Renal cortical epithelial cell (primary cell): ENCODE measurements at regions not wholly inside any gene's neighbourhood (a gene's known extent, or its start where the extent isn't known, plus 50 kb on each side); places are given as distances from the start of the nearest gene placed in this dataset.

Source experiments
- DNase-seq: peaks from one replicate; pipeline ENCODE4 v3.0.0-alpha.2; 2011; ENCODE audit warnings: low read depth

DNA sequence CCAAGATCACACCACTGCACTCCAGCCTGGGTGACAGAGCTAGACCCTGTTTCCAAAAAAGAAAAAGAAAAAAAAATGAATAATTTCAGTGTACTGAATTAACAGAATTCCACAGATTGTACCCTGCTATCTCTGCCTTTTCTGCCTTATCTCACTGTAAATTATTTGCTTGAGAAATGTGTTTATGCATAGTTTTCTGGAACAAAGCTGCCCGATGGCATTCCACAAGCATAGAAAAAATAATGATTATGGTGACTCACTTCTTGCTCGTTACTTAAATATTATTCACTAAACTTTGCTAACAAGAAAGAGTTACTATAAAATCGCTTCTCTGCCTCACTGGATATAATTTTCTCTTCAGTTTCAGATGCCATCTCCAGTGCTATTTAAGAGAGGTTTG, 88.7 kb upstream of the FAM169A start:
- peak; percentile 73 for DNase-seq

DNA sequence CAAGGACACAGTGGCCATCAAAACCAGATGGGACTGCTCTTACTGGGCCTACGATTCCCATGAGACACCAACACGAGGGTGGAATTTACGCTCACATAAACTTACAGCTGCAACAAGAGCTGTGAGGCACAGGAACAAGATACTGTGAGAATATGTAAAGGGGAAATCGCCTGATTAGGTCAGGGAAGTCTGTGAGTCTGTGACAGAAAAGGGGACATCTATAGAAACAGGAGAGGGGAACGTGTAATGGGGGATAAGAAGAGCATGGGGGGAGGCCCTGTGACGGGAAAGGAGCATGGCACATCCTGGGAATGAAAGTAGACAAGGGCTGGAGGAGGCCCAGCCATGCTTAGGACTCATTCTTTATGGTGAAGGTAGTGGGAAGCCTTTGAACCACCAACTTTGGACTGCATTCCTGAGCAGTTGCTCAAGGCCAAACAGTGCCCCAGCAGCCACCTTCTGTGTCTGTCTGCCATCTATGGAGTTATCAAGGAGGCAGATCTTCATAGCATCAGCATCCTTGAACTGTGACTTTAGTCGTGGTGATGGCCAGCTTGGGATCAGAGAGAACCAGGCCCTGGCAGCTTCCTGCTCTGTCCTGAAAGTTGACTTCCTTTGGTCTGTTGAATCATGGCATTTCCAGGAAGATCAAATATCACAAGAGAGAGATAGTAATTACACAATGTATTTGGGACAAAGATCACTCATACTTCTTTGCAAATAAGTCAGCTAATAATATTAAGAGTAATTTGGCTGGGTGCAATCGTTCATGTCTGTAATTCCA, 87.9 kb upstream of the FAM169A start:
- peak; percentile 69 for DNase-seq

DNA sequence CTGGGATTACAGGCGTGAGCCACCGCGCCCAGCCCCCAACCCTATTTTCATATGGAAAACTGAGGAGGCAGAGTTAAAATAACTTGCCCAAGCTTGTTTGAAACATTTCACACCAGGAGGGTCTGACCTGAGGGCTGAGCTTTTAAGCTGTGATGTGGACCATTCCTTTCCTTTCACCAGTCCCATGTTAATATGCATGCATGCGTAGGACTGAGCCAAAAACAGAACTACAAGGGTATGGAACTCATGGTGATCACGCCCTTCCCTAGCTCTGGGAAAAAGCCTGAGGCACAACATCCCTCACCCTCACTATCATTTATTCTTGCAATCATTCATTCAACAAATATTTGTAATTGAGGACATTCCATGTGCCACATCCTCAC, 87.4 kb upstream of the FAM169A start:
- DNase-seq = no peak

DNA sequence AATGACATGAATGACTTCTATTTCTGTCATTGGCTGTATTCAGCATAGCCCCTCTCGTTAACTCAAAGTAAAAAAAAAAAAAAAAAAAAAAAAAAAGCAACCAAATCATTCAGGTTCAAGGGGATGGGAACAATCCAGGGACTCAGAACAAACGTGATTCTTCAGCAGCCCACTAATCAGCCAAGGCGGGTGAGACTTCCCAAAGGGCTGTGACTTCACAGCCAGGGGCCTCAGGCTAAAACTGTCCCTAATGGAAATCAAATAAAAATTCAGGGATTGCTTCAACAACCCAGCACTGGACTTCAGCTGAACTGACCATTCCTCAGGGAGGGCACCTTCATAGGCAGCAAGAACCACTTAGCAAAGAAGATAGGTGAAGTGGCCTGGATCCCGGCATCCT, 86.2 kb upstream of the FAM169A start:
- DNase-seq = peak; percentile 69

DNA sequence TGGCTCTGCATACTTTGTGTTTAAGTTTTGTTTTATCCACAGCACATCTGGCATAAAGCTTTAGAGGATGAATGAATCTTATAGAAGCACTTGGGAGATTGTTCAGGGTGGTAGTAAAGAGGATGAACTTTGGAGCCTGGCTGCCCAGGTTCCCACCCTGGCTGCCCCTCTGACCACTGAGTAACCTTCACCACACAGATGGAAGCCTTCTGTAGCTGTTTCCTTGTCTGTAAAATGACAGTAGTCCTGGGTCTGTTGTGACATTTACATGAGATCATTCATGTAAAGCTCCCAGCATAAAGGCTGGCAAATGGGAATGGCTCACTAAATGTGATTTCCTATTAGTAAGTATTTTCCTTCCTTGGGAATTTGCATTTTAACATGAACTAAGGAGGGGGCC, 85.7 kb upstream of the FAM169A start:
- DNase-seq = peak; percentile 56

DNA sequence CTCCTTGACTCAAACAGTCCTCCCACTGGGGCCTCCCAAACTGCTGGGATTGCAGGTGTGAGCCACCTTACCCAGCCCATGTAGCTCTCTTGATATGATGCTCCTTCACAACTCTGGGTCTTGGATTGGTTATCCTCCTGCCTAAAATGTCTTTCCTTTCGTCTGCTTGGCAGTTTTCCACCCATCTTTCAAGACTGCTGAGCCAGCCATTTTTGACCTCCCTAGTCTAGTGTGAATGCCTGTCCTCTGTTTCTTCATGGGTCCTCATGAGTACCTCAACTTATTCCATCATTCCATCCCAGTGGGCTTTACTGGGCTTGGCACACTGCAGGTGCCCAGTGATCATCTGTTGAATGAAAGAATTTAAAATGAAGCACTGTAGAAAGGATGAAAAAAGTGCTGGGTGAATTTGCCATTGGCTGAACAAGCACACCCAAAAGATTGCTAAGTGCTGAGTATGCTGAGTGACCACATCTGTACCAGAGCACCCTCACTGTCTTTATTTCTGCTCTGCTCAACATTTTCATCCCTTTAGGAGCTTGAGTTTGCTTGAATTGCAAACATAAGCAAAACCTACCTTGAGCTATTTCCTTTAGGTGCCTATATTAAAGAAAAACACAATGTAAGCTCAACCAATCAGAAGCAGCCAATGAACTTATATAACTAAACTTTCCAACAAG, 84.8 kb upstream of the FAM169A start:
- DNase-seq = no peak

DNA sequence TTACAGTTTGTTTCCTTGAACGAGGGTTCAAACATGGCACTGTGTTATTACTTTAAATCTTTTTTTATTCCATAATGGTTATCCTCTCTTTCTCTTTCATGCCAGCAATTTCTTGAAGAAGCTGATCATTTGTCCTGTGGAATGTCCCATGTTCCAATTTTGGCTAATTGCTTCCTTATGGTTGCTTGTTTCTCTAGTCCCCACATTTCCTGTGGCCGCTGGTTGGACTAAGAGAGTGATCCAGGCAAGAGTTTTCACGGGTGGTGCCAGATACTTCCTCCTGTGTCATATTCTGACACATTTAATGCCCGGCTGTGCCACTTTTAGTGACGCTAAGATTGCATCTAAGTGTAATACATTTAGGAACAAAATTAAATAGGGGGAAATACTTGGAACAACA, 83.8 kb upstream of the FAM169A start:
- no peak for DNase-seq

DNA sequence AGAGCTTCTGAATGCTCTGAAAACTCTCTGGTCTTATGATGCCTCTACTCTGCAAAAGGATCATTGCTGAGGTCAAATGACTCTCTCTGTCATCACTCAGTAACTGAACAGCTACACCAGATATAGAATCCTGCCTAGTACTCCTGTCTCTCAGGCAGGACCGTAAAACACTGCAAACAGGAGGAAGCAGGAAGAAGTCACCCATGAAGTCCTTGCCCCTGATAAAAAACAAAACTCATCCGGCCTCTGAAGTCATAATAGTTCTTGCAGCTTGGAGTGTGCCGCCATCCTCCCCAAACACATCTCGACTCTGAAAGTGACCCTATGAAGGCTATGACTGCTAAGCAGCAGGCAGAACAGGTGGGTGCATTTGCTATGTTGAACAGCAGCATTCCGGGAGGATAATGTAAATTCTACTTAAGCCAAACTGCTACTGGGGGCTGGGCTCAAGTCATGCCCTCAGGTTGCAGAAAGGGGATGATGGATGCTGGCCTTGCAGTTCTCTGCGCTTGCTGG, 81.9 kb upstream of the FAM169A start:
- DNase-seq = peak; percentile 79

DNA sequence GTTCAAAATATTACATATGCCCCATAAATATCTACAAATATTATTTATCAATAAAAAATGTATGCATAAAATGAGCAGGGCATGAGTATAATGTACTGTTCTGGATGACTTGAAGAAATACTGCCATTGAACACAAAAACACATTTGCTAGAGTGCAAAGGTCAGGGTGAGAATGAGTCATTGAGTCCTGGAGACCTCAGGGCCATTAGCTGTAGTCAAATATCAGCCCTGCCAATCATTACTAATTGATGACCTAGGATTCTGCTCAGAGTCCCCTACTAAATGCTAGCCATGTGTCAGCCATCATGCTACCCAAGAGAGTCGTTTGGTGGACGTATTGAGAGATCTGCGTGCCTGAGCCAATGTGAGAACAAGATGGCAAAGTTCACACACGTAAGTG, 80.3 kb upstream of the FAM169A start:
- peak; percentile 48 for DNase-seq

DNA sequence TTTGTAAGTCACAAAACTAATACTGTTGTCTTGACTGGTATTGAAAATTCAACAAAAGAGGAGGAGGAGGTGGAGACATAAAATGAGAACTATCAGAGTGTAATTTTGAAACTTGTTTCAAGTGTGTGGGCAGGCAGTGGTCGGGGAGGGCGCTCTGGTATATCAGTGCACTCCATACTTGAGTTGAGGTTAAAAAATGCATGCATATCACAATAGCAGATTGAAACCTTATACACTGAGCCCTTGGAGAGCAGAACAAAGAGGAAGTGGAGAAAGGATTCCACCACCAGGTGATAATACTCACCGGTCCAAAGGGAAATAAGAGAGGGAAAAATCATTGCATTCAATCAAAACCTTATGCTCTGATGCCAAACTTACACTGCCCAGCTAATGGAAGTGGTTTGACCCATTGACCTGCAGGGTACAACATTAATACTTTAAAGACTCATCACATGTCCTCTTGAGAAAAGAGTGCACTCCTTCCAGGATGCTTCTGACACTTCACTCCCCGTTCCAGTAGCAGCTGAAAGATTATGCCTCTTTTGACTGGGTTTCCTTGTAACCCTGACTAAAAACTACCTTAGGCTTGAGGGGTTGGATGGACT, 79.5 kb upstream of the FAM169A start:
- no peak for DNase-seq

DNA sequence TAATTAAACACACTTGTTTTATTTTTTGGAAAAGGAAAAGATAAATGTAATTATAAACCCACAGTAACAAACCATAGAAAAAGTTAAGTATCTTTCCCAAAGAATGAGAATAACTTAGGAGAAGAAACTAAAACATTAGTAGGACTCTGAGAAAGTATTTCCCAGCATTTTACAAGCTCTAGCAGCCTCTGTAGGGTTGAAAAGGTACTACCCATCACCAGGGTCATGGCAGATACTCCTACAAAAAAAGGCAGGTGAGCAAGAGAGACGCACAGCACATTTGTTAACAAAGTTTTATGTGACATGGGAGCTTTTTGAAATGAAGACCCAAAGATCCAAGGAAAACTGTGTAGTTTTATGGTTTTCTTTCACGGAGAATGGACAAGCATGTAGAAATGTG, 77.7 kb upstream of the FAM169A start:
- no peak for DNase-seq

DNA sequence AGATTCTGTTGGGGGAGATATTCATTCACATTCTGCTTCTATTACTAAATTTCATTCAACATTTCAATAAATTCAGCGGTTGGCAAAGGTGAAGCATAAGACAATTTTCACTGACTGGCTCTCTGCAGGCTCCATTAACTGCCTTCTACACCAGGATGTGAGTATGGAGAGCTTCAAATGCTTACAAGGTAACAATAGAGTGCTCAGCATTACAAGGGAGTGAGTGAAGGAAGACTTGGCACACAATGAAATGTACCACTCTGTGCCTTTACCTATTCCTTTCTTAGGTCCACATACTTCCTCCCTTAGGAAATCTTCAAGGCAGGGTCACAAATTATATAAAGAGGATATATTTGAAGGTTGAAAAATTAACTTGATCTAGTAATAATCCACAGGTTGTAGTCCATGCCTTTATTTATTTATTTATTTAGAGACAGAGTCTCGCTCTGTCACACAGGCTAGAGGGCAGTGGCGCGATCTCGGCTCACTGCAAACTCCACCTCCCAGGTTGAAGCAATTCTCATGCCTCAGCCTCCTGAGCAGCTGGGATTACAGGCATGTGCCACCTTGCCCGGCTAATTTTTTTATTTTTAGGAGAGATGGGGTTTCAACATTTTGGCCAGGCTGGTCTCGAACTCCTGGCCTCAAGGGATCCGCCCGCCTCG, 76.6 kb upstream of the FAM169A start:
- no peak for DNase-seq

DNA sequence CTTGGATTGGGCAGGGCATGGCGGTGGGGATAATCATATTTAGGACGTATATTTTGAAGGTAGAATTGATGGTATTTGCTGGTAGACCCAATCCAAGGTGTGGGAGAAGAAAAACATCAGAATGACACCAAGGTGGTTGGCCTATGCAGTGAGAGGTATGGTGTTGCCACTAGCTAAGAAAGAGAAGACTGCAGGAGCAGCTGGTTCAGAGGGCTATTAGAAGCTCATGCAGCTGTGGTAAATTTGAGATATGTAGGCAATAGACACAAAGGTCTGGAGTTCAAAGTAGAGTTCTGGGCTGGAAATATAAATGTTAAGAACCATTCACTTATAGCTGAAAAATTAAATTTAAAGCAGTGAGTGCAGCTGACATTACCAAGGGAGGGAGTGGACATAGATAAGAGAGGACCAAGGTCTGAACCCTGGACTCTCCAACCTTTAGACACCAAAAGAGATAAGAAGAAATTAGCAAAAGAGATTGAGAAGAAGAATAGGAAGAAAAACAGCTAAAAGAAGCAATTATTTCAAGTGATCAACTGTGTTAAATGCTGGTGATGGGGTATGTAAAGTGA, 74.7 kb upstream of the FAM169A start:
- no peak for DNase-seq

DNA sequence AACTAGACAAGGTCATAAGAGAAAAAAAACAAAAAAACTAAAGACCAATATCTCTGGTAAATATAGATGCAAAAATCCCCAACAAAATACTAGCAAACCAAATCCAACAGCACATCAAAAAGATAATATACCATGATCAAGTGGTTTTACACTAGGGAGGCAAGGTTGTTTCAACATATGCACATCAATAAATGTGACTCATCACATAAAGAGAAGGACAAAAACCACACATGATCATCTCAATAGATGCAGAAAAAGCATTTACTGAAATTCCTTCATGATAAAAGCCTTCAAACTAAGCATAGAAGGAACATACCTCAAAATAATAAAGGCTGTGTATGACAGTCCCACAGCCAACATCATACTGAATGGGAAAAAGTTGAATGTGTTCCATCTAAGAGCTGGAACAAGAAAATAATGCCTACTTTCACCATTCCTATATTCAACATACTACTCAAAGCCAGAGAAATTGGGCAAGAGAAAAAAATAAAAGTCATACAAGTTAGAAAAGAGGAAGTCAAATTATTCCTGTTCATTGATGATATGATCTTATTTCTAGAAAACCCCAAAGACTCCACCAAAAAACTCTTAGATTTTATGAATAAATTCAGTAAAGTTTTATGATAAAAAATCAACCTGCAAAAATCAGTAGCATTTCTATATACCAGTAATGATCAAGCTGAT, 72.2 kb upstream of the FAM169A start:
- DNase-seq = peak; percentile 31

DNA sequence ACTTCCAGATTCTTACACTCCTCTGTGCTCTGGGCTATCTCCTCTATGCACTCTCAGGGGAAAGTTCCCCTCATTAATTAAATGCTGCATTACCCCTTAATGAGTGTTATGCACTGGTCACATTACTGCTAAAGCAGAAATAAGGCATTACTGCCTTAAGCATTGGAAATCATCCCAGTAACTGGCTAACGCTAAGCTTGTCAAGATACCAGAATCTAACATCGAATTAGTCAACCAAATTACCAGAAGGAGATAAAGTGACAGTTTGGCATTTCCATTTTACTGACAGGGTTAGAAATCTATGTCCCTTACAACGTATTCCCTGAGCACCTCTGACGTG, 69.5 kb upstream of the FAM169A start:
- peak; percentile 35 for DNase-seq

DNA sequence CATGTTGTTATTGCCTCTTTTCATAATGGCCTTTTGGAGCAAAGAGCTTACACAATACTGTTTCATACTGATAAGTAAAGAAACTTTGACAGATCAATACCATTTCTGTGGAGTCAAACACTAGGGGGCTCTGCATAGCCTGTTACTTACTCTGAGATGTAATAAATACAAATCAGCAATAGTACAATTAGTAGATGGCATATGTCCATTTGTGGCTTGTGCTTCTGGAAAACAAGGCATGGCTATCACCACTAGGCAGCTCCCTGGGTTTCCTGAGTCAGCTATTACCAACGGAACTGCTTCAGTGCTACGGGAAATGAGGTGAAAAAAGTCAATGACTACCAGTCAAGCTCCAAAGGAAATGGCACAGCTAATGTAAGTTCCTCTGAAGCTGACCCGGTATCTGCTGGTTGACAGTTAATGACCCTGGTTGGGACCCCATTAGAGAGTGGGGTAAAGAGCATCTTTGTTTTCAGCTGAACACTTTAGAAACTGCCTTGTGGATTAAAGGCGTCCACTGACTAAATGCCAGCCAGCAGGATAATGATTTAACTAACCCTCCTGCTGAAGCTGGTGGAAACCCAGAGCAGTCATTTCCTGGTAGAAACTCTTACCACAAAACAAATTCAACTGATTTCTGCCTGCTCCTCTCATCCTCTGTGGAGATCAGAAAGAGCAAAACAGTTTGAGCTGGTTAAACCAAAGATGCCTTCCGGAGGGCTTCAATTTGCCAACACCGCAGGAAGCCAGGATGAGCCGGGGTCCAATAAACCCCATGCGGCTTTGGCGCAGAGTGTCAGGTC, 69.0 kb upstream of the FAM169A start:
- peak; percentile 96 for DNase-seq

DNA sequence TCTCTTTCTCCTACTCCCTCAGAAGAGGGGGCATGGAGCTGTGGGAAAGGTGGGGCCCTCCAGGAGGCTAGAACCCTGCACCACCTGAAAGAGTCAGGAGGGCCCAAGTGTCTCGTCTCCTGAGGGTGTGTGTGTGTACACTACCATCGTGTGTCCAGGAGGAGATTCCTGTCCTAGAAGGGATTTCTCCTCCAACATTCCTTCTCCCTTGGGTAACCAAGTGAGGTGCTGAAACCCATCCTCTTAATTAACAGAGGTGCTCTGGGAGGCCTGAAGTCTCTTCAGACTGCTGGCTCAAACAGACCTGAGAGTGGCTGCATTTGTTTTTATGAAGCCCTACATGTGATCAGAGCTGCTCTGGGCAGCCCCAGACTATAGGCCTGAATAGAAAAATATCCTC, 61.1 kb upstream of the FAM169A start:
- peak; percentile 34 for DNase-seq

DNA sequence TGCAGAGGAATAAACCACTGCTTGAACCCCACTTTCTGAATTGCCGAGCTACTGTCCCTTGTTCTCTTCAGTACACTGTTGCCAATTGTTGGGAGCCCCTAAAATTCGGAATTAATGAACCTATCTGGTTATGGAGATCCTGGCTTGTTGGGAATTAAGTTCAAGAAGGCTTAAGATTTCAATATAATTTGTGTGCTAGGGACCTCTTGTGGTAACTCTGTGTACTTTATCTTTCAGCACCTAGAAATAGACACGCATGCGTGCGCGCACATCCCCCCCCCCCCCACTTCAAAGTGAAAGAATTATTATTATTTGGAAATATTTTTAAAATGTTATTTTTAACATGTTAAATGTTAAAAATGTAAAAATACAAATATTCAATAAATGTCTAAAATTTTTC, 53.3 kb upstream of the FAM169A start:
- peak; percentile 77 for DNase-seq

DNA sequence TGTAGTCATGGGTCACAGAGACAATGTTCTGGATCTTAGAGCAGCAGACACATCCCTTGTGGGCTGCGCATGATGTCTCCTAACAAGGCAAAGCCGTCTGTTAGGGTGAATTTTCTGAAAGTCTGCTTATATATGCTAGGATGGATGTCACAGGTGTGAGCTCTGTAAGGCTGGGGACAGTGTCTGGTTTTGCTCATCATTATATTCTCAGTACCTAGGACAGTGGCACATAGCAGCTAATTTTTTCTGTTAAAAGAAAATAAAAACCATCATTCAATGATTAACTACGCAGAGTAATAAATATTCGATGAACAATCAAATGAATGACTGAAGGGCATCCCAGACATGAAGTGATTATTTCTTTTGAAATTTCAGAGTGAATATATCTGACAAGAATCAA, 52.9 kb upstream of the FAM169A start:
- DNase-seq = no peak

DNA sequence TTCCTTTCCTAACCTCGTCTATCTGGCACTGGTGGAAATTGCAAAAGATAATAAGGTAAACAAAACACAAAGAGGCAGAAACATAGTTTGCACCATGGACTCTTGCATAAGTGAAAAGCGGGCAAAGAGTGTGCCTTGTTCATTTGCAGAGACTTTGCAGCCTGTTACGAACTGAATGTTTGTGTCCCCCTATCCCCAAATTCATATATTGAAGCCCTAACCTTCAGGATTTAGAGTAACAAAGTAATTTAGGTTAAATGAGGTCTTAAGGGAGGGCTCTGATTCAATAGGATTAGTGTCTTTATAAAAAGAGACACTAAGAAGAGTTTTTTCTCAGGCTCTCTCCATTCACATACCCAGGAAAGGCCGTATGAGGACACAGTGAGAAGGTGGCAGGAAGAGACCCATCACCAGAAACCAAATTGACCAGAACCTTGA, 52.1 kb upstream of the FAM169A start:
- DNase-seq = no peak
